CD4-positive, alpha-beta memory T cell (primary cell): ENCODE measurements at regions not wholly inside any gene's neighbourhood (a gene's known extent, or its start where the extent isn't known, plus 50 kb on each side); places are given as distances from the start of the nearest gene placed in this dataset.

ENCODE experiments used
- CTCF ChIA-PET: fragments of 350-600 bp; sonication (Branson Sonifier 250); formaldehyde crosslinking; loops from one replicate; lab custom pipeline; 2021; ENCODE audit warnings: inconsistent platforms; ENCODE audit not compliant: partially characterized antibody; lab: Charles Lee
- POLR2A ChIA-PET: fragments of 350-600 bp; sonication (Branson Sonifier 250); formaldehyde crosslinking; loops from one replicate; lab custom pipeline; 2021; ENCODE audit not compliant: partially characterized antibody; lab: Charles Lee
- DNase-seq, 5 donors: peaks; one replicate each; pipeline versions ENCODE4 v3.0.0 to v3.0.0-alpha.2; 2020 to 2022; ENCODE audit warnings: mixed read lengths in 1 of 5
- H3K27ac ChIP-seq: one replicate; pipeline ENCODE4 v1.7.0; 2013; ENCODE audit warnings: low read depth, low read length
- H3K27me3 ChIP-seq: 2 replicates; pipeline ENCODE4 v1.7.0; 2013; ENCODE audit warnings: mild to moderate bottlenecking, low read length, moderate library complexity; ENCODE audit not compliant: insufficient read depth
- H3K36me3 ChIP-seq: 2 replicates; pipeline ENCODE4 v1.7.0; 2013; ENCODE audit warnings: mild to moderate bottlenecking, low read length, moderate library complexity; ENCODE audit not compliant: insufficient read depth
- H3K4me1 ChIP-seq: 2 replicates; pipeline ENCODE4 v1.7.0; 2013; ENCODE audit warnings: mild to moderate bottlenecking, low read length, moderate library complexity; ENCODE audit not compliant: insufficient read depth
- H3K4me3 ChIP-seq, 2 donors: one replicate each; pipeline ENCODE4 v1.7.0; 2013; ENCODE audit warnings: low read length in 2 of 2, mild to moderate bottlenecking in 1 of 2
- H3K9me3 ChIP-seq, 2 donors: one replicate each; pipeline ENCODE4 v1.7.0; 2013; ENCODE audit warnings: low read length in 2 of 2, control low read depth in 1 of 2; ENCODE audit not compliant: control insufficient read depth in 1 of 2
- H3K27ac Mint-ChIP-seq, 7 donors: one replicate each; pipeline ENCODE4 v1.8.0; 2020 to 2021; ENCODE audit warnings: mixed read lengths in 7 of 7, mild to moderate bottlenecking in 6 of 7, inconsistent platforms in 3 of 7, moderate library complexity in 3 of 7
- H3K27me3 Mint-ChIP-seq, 2 donors: one replicate each; pipeline ENCODE4 v1.8.0; 2020 to 2021; ENCODE audit warnings: mixed read lengths in 2 of 2
- H3K36me3 Mint-ChIP-seq, 2 donors: one replicate each; pipeline ENCODE4 v1.8.0; 2020 to 2021; ENCODE audit warnings: mixed read lengths in 2 of 2, inconsistent platforms in 1 of 2, mild to moderate bottlenecking in 1 of 2
- H3K4me1 Mint-ChIP-seq, 4 donors: one replicate each; pipeline ENCODE4 v1.8.0; 2020 to 2021; ENCODE audit warnings: mixed read lengths in 4 of 4, mild to moderate bottlenecking in 1 of 4
- H3K4me3 Mint-ChIP-seq, 8 donors: one replicate each; pipeline ENCODE4 v1.8.0; 2020 to 2021; ENCODE audit warnings: mixed read lengths in 8 of 8, mild to moderate bottlenecking in 7 of 8, moderate library complexity in 6 of 8, inconsistent platforms in 3 of 8
- H3K9me3 Mint-ChIP-seq, 8 donors: one replicate each; pipeline ENCODE4 v1.8.0; 2020 to 2021; ENCODE audit warnings: mixed read lengths in 8 of 8, mild to moderate bottlenecking in 5 of 8, inconsistent platforms in 3 of 8, moderate library complexity in 1 of 8
- intact Hi-C: fragments of 100-400 bp; cut with micrococcal nuclease; formaldehyde crosslinking; loops from one replicate; pipeline ENCODE4 v1.15.1; 2023

DNA sequence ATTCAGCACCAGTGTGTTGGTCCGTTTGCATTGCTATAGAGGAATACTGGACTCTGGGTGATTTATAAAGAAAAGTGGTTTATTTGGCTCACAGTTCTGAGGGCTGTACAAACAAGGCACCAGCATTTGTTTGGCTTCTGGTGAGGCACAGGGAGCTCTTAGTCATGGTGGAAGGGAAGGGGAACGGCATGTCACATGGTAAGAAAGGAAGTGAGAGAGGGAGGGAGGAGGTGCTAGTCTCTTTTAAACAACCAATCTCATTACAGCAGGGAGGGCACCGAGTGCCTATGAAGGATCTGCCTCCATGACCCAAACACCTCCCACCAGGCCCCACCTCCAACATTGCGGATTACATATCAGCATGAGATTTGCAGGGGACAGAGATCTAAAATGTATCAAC, 143.9 kb upstream of the DLX2 start:
- ChIA-PET POLR2A (no interaction called here), CTCF (no interaction called here)
- H3K27me3 Mint-ChIP-seq = peaks cover 1 to 3% of the 10 kb centered on the region in 2 donors
- DNase-seq = no peak
- no peak overlapping the region for H3K4me3 Mint-ChIP-seq
- H3K4me3 ChIP-seq = no peak overlapping the region
- no peaks in the 10 kb centered on the region for H3K9me3 ChIP-seq
- no peak overlapping the region for H3K27ac Mint-ChIP-seq
- H3K36me3 Mint-ChIP-seq = no peaks in the 10 kb centered on the region
- no peaks in the 10 kb centered on the region for H3K36me3 ChIP-seq
- H3K27me3 ChIP-seq = no peaks in the 10 kb centered on the region
- H3K9me3 Mint-ChIP-seq = no peaks in the 10 kb centered on the region
- intact Hi-C loops = no loop called here
- no peaks in the 10 kb centered on the region for H3K4me1 ChIP-seq
- peaks cover 2 to 17% (median 4%) of the 10 kb centered on the region in 4 donors for H3K4me1 Mint-ChIP-seq
- no peak overlapping the region for H3K27ac ChIP-seq

DNA sequence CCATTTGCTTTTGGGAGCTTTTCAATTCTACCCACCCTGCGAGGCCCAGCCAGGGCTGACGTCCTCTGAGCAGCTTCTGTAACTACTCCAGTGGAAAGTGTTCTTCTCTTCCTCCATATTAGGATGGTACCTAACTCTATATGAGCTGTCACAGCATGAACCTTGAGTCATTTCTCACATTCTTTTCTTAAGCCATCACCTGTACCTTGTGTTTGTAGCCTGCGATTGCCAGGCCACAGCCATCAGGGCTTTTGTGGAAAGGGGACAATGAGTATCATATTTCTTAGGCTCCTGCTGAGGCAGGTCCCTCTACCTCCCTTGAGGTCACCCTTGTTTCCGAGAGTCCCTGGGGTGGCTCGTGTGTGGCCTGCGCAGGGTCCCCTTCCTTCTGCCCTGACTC, 144.5 kb upstream of the DLX2 start:
- DNase-seq = no peak
- no peaks in the 10 kb centered on the region for H3K4me1 ChIP-seq
- H3K27ac ChIP-seq = no peak overlapping the region
- Mint-ChIP-seq H3K9me3 (no peaks in the 10 kb centered on the region), H3K4me3 (no peak overlapping the region), H3K27ac (no peak overlapping the region), H3K36me3 (no peaks in the 10 kb centered on the region), H3K4me1 (peaks cover 2 to 17% (median 4%) of the 10 kb centered on the region in 4 donors), H3K27me3 (peaks cover 1 to 3% of the 10 kb centered on the region in 2 donors)
- no peak overlapping the region for H3K4me3 ChIP-seq
- no peaks in the 10 kb centered on the region for H3K9me3 ChIP-seq
- intact Hi-C loops = no loop called here
- H3K36me3 ChIP-seq = no peaks in the 10 kb centered on the region
- H3K27me3 ChIP-seq = no peaks in the 10 kb centered on the region
- POLR2A ChIA-PET = interaction anchor here (0.8 kb wide), 1 partner anchor 215 kb away, joined by 3 read pairs; no protein-coding TSS in a partner anchor
- CTCF ChIA-PET = no interaction called here

DNA sequence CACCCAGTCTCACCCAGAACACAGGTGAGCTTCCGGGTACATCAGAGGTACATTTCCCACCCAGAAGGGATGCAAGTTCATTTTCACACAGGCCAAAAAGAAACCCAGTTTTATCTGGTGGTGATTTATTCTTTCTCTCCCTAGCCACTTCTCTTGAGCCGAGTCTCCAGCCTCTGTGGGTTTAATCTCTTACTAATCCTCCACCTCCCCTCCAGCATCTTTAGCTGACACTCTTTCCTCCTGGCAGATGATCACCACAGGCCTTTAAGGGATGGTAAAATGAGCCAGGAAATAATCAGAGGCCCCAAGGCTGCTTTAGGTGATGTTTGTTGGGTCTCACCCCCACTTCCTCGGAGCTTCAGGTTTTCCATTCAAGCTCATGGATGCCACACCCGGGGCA, 145.7 kb upstream of the DLX2 start:
- no peak for DNase-seq
- H3K27ac ChIP-seq = no peak overlapping the region
- H3K4me1 ChIP-seq = peaks cover 1% of the 10 kb centered on the region
- no peaks in the 10 kb centered on the region for H3K36me3 Mint-ChIP-seq
- peaks cover 1 to 3% of the 10 kb centered on the region in 2 donors for H3K27me3 Mint-ChIP-seq
- no peaks in the 10 kb centered on the region for H3K9me3 ChIP-seq
- no peak overlapping the region for H3K27ac Mint-ChIP-seq
- H3K4me3 Mint-ChIP-seq = no peak overlapping the region
- H3K9me3 Mint-ChIP-seq = no peaks in the 10 kb centered on the region
- peaks cover 2 to 19% (median 4%) of the 10 kb centered on the region in 4 donors for H3K4me1 Mint-ChIP-seq
- H3K36me3 ChIP-seq = no peaks in the 10 kb centered on the region
- POLR2A ChIA-PET = interaction anchor here (0.8 kb wide), 1 partner anchor 214 kb away, joined by 3 read pairs; no protein-coding TSS in a partner anchor
- intact Hi-C loops = no loop called here
- CTCF ChIA-PET = interaction anchor here (0.9 kb wide), 1 partner anchor 13 kb away, joined by 3 read pairs; no protein-coding TSS in a partner anchor
- H3K4me3 ChIP-seq = no peak overlapping the region
- H3K27me3 ChIP-seq = no peaks in the 10 kb centered on the region

DNA sequence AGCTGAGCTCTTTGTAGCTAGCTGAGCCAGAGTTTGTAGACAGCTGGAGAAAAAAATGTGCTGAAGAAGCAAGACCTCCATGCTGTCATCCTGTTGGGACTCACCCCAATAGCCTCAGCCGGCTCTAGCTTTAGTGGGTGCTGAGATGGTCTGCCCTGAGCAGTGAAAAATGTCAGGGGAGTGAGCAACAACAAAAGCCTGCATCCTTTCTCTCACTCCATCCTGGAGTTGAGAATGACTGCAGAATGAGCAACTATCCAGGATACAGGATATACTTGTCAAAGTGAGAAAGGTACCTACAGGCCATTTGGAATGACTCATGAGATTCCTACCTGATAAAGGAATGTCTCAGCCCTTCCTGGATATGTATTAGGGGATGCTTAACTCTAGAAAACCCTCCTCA, 146.1 kb upstream of the DLX2 start:
- H3K27me3 Mint-ChIP-seq = peaks cover 1 to 3% of the 10 kb centered on the region in 2 donors

DNA sequence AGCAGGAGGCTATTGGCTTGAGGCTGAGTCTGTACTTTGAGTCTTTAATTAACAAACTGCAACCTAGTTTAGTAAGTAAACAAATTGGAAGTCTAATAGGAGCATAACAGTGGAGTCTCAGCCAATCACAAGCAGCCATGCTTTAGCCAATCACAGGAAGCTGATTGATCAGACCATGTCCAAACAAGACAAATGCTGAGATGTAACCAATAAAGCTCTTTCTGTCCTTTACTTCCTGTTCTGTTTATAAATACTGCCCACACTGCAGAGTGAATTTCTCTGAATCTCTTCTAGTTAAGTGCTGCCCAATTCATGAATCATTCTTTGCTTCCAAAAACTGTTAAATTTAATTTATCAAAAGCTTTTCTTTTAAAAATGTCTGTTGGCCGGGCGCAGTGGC, 146.6 kb upstream of the DLX2 start:
- peaks cover 3% of the 10 kb centered on the region for H3K4me1 ChIP-seq
- peaks cover 2 to 23% (median 7%) of the 10 kb centered on the region in 4 donors for H3K4me1 Mint-ChIP-seq
- intact Hi-C loops = no loop called here
- peaks cover 1 to 3% of the 10 kb centered on the region in 2 donors for H3K27me3 Mint-ChIP-seq
- no peak for DNase-seq
- no peaks in the 10 kb centered on the region for H3K9me3 ChIP-seq
- H3K4me3 ChIP-seq = no peak overlapping the region
- no peaks in the 10 kb centered on the region for H3K36me3 Mint-ChIP-seq
- H3K27me3 ChIP-seq = no peaks in the 10 kb centered on the region
- H3K4me3 Mint-ChIP-seq = no peak overlapping the region
- H3K27ac ChIP-seq = no peak overlapping the region
- POLR2A ChIA-PET = no interaction called here
- H3K36me3 ChIP-seq = no peaks in the 10 kb centered on the region
- H3K9me3 Mint-ChIP-seq = no peaks in the 10 kb centered on the region
- CTCF ChIA-PET = interaction anchor here (1.2 kb wide), 1 partner anchor 213 kb away, joined by 5 read pairs; no protein-coding TSS in a partner anchor
- H3K27ac Mint-ChIP-seq = peak overlapping the region in 1 of 7 donors; percentile 6

More for the DNA sequence above, 146.1 kb upstream of the DLX2 start:
- no peaks in the 10 kb centered on the region for H3K36me3 Mint-ChIP-seq
- Histone ChIP-seq H3K36me3 (no peaks in the 10 kb centered on the region), H3K4me1 (peaks cover 3% of the 10 kb centered on the region), H3K27ac (no peak overlapping the region), H3K9me3 (no peaks in the 10 kb centered on the region), H3K27me3 (no peaks in the 10 kb centered on the region), H3K4me3 (no peak overlapping the region)
- no peak overlapping the region for H3K4me3 Mint-ChIP-seq
- ChIA-PET POLR2A (no interaction called here), CTCF (interaction anchor here (0.9 kb wide), 1 partner anchor 14 kb away, joined by 3 read pairs; no protein-coding TSS in a partner anchor)
- no peak for DNase-seq
- H3K4me1 Mint-ChIP-seq = peaks cover 2 to 23% (median 6%) of the 10 kb centered on the region in 4 donors
- no peak overlapping the region for H3K27ac Mint-ChIP-seq
- intact Hi-C loops = no loop called here
- H3K9me3 Mint-ChIP-seq = no peaks in the 10 kb centered on the region

DNA sequence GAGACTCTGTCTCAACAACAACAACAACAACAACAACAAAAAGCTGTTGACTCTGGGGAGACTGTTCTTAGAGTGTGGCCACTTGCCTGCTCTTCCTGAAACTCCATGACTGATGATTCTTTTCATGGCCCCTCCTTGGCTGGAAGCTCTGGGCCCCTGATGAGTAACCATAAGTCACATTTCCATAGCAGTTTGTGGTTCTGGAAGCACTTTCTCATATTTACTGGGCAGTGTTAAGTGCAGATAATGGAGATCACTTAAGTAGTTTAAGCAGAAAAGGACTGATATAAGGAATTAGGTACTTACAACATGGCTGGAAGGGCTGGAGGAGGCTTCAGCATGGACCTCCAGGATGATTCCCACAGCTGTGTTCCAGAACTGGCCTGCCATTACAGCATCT, 147.3 kb upstream of the DLX2 start:
- POLR2A ChIA-PET = no interaction called here
- Mint-ChIP-seq H3K4me3 (no peak overlapping the region), H3K9me3 (no peaks in the 10 kb centered on the region), H3K27me3 (peaks cover 1 to 3% of the 10 kb centered on the region in 2 donors), H3K36me3 (no peaks in the 10 kb centered on the region), H3K4me1 (peaks cover 2 to 23% (median 7%) of the 10 kb centered on the region in 4 donors), H3K27ac (no peak overlapping the region)
- Histone ChIP-seq H3K27ac (no peak overlapping the region), H3K4me1 (peaks cover 3% of the 10 kb centered on the region), H3K4me3 (no peak overlapping the region), H3K9me3 (no peaks in the 10 kb centered on the region), H3K27me3 (no peaks in the 10 kb centered on the region), H3K36me3 (no peaks in the 10 kb centered on the region)
- CTCF ChIA-PET = interaction anchor here (1.2 kb wide), 1 partner anchor 212 kb away, joined by 5 read pairs; no protein-coding TSS in a partner anchor
- intact Hi-C loops = no loop called here
- DNase-seq = no peak

GRCh38 chr2:172251231-172251630, 148.5 kb upstream of the DLX2 start:
- Histone ChIP-seq H3K27me3 (no peaks in the 10 kb centered on the region), H3K9me3 (no peaks in the 10 kb centered on the region), H3K4me3 (no peak overlapping the region), H3K4me1 (peaks cover 3% of the 10 kb centered on the region), H3K27ac (no peak overlapping the region), H3K36me3 (no peaks in the 10 kb centered on the region)
- Mint-ChIP-seq H3K4me1 (peaks cover 2 to 19% (median 7%) of the 10 kb centered on the region in 4 donors), H3K36me3 (no peaks in the 10 kb centered on the region), H3K27ac (no peak overlapping the region), H3K4me3 (no peak overlapping the region), H3K9me3 (no peaks in the 10 kb centered on the region), H3K27me3 (peaks cover 0 to 3% of the 10 kb centered on the region in 2 donors)
- no peak for DNase-seq
- intact Hi-C loops = no loop called here
- POLR2A ChIA-PET = no interaction called here
- CTCF ChIA-PET = no interaction called here
